ENCODE measurements at regions not wholly inside any gene's neighbourhood (a gene's known extent, or its start where the extent isn't known, plus 50 kb on each side); places are given as distances from the start of the nearest gene placed in this dataset.

DNA sequence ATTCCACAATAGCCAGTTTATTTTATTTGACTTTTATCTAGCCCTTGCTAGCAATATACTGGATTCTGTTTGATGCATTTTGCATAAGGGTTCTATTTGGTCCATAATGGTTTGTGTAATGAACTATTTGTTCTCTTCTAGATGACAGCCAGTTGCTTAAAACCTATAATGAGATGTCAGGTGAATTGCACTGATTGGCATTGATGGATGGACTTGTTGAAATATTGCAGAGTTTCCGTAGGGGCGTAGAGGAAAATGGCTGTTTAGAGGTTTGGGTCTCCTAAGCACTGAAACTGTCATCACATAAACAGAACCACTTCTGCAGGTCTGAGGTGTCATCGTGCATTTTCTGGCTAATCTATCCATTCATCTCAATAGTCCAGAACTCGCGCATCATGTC is 124.9 kb upstream of the HDAC9 start:
- Mint-ChIP-seq H3K4me3 (ENCODE audit: unreplicated experiment) (no peak overlapping the region), H3K27me3 (ENCODE audit: insufficient read depth, unreplicated experiment) (no peaks in the 10 kb centered on the region), H3K4me1 (ENCODE audit: insufficient read depth, unreplicated experiment) (no peaks in the 10 kb centered on the region), H3K36me3 (ENCODE audit: insufficient read depth, unreplicated experiment) (no peaks in the 10 kb centered on the region), H3K9me3 (ENCODE audit: unreplicated experiment) (no peaks in the 10 kb centered on the region), H3K27ac (ENCODE audit: low read depth, unreplicated experiment) (no peak overlapping the region)
- ChIA-PET CTCF (interaction anchor here (0.6 kb wide), 1 partner anchor 10 kb away, joined by 3 read pairs; no protein-coding TSS in a partner anchor), POLR2A (no interaction called here)
- DNase-seq (ENCODE audit: unreplicated experiment): no peak
- TF ChIP-seq, protein P1, sequence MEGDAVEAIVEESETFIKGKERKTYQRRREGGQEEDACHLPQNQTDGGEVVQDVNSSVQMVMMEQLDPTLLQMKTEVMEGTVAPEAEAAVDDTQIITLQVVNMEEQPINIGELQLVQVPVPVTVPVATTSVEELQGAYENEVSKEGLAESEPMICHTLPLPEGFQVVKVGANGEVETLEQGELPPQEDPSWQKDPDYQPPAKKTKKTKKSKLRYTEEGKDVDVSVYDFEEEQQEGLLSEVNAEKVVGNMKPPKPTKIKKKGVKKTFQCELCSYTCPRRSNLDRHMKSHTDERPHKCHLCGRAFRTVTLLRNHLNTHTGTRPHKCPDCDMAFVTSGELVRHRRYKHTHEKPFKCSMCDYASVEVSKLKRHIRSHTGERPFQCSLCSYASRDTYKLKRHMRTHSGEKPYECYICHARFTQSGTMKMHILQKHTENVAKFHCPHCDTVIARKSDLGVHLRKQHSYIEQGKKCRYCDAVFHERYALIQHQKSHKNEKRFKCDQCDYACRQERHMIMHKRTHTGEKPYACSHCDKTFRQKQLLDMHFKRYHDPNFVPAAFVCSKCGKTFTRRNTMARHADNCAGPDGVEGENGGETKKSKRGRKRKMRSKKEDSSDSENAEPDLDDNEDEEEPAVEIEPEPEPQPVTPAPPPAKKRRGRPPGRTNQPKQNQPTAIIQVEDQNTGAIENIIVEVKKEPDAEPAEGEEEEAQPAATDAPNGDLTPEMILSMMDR (IDR thresholded peaks at IDR 0.05; ENCODE audit: unreplicated experiment): no peak
- intact Hi-C loops (cut with micrococcal nuclease): no loop called here
- no TSS peak for BruUV-seq (replicated peaks)

DNA sequence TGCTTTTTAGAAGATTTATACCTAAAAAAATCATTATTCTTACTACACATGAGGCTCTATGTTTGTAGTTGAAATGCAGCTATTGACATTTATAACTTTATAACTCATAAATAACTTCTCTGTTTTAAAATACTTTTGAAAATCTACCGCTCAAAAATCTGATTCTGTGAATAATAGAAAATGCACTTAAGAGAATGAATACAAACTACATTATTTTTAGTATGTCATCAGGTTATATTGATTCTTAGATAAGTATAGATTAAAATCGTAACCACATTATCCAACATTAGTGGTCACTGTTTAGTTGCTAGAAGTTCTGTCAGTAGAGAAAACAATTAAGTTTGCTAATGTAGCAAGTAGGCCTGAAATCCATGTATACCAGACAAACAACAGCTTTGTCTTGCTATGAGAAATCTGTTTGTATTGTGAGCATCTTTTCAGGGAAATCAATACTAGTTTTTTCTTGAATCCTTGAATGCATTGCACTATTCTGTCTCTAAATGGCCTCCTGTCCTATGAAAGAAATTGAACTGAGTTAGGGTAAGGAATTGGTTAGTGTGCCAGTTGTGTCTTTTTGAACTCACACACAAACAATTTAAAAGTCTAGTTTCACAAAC is 116.5 kb upstream of the HDAC9 start:
- intact Hi-C loops (cut with micrococcal nuclease): no loop called here
- BruUV-seq (replicated peaks): no TSS peak
- TF ChIP-seq, protein P1 (IDR thresholded peaks at IDR 0.05; ENCODE audit: unreplicated experiment): no peak
- POLR2A ChIA-PET: interaction anchor here (0.7 kb wide), 1 partner anchor 117 kb away, joined by 3 read pairs; no protein-coding TSS in a partner anchor
- Mint-ChIP-seq H3K4me3 (ENCODE audit: unreplicated experiment) (no peak overlapping the region), H3K9me3 (ENCODE audit: unreplicated experiment) (no peaks in the 10 kb centered on the region), H3K4me1 (ENCODE audit: insufficient read depth, unreplicated experiment) (no peaks in the 10 kb centered on the region), H3K36me3 (ENCODE audit: insufficient read depth, unreplicated experiment) (no peaks in the 10 kb centered on the region), H3K27me3 (ENCODE audit: insufficient read depth, unreplicated experiment) (no peaks in the 10 kb centered on the region), H3K27ac (ENCODE audit: low read depth, unreplicated experiment) (no peak overlapping the region)
- CTCF ChIA-PET: no interaction called here
- DNase-seq (ENCODE audit: unreplicated experiment): no peak

DNA sequence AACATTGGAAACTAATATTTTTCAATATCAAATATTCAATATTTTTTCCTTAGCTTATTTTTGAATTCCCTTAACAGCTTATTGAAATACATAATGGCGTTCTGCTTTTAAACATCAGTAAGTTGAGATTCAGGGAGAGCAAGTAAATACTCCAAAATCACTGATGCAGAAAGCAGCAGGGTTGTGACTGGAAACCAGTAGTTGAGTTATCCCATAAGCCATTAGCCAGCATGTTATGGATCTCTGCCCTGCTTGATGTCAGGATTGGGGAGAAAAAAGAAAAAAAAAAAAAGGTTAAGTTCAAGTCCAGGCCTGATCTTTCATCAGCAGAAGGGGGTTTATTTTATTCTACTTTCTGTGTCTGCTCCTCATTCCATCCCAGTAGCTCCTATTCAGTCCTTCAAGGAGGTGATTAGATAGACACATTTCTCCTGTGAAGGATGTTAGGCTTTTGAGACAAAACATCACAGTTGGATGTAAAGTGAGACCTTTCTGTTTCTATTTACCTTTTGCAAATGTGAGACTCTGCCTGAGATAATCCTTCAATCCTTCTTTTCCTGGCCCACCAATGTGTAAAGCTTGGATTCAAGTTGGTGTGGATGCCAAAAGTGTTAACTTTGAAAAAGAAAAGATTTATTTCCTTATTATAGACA is 110.9 kb upstream of the HDAC9 start:
- Mint-ChIP-seq H3K36me3 (ENCODE audit: insufficient read depth, unreplicated experiment) (no peaks in the 10 kb centered on the region), H3K4me1 (ENCODE audit: insufficient read depth, unreplicated experiment) (peaks cover 5% of the 10 kb centered on the region), H3K27ac (ENCODE audit: low read depth, unreplicated experiment) (no peak overlapping the region), H3K9me3 (ENCODE audit: unreplicated experiment) (no peaks in the 10 kb centered on the region), H3K4me3 (ENCODE audit: unreplicated experiment) (no peak overlapping the region), H3K27me3 (ENCODE audit: insufficient read depth, unreplicated experiment) (no peaks in the 10 kb centered on the region)
- ChIA-PET CTCF (interaction anchor here (0.5 kb wide), 1 partner anchor 201 kb away, joined by 4 read pairs; no protein-coding TSS in a partner anchor), POLR2A (interaction anchor here (1.0 to 1.3 kb wide), 2 partner anchors 12 to 124 kb away, joined by 4 to 5 read pairs; no protein-coding TSS in a partner anchor)
- no peak for DNase-seq (ENCODE audit: unreplicated experiment)
- TF ChIP-seq, protein P1 (IDR thresholded peaks at IDR 0.05; ENCODE audit: unreplicated experiment): no peak
- intact Hi-C loops (cut with micrococcal nuclease): no loop called here
- no TSS peak for BruUV-seq (replicated peaks)

DNA sequence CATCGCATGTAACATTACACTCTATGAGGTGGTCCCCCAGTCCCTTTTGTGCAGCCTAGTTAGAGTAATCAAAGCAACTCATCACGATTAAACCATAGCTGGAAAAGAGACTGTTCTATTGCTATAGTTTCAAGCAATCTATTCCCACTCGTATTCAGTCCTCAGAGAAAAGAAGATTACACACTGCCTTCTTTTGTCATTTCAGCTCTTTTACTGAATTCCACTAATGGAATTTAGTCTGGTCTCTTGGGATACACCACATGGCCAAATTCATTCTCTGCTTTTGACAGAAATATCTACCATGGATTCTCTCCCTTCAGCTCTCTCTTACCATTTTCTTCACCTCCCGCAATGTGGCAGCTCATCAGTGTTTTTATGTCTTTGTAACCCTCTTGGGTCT is 108.9 kb upstream of the HDAC9 start:
- DNase-seq (ENCODE audit: unreplicated experiment): no peak
- BruUV-seq (replicated peaks): no TSS peak
- CTCF ChIA-PET: interaction anchor here (0.7 to 1.0 kb wide), 2 partner anchors 9 to 25 kb away, joined by 3 read pairs; no protein-coding TSS in a partner anchor
- Mint-ChIP-seq H3K36me3 (ENCODE audit: insufficient read depth, unreplicated experiment) (no peaks in the 10 kb centered on the region), H3K27me3 (ENCODE audit: insufficient read depth, unreplicated experiment) (no peaks in the 10 kb centered on the region), H3K4me1 (ENCODE audit: insufficient read depth, unreplicated experiment) (peaks cover 14% of the 10 kb centered on the region), H3K27ac (ENCODE audit: low read depth, unreplicated experiment) (no peak overlapping the region), H3K4me3 (ENCODE audit: unreplicated experiment) (no peak overlapping the region), H3K9me3 (ENCODE audit: unreplicated experiment) (no peaks in the 10 kb centered on the region)
- POLR2A ChIA-PET: no interaction called here
- intact Hi-C loops (cut with micrococcal nuclease): no loop called here
- TF ChIP-seq, protein P1 (IDR thresholded peaks at IDR 0.05; ENCODE audit: unreplicated experiment): no peak
